Adrenal gland (tissue), 5 donors: ENCODE measurements at regions not wholly inside any gene's neighbourhood (a gene's known extent, or its start where the extent isn't known, plus 50 kb on each side); places are given as distances from the start of the nearest gene placed in this dataset.

Source experiments
- POLR2A ChIP-seq, 2 donors: fragments of 450-650 bp; IDR thresholded peaks; one replicate each; pipeline ENCODE4 v1.6.1; 2017; ENCODE audit warnings: antibody characterized with exemption in 2 of 2, mild to moderate bottlenecking in 2 of 2, moderate library complexity in 1 of 2
- TF ChIP-seq, protein P1 (sequence below), 6 experiments: fragments of 450-650 bp in 4 of 6; fragments of 200-600 bp in 2 of 6; sonication (generic) in 1 of 6; IDR thresholded peaks; 1 replicate in 5 of 6; 2 replicates in 1 of 6; pipeline versions ENCODE4 v1.5.1 to v1.8.0; 2016 to 2021; ENCODE audit warnings: antibody characterized with exemption in 6 of 6, mild to moderate bottlenecking in 2 of 6, moderate library complexity in 1 of 6
- donor health status: DM: no; HTN: no; CAD: no.

DNA sequence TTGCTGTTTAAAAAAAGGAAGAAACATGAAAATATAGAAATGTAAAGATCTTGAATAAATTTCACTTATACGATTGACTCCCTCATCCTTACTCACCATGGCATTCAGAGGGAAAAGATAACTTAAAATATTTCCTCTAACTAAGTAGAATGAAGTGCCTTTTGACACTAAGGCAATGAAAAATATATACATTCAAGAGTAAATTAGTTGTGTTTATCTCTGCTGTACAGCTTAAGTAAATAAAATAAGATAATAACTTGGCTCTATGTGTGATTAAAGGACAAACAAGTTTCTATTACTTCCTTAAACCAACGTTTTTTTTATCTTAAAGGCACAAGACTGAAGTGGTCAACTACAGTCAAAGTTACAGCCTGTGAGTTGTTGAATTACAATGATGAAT lies 142.3 kb upstream of the LRRTM4 start:
- TF ChIP-seq, protein P1, sequence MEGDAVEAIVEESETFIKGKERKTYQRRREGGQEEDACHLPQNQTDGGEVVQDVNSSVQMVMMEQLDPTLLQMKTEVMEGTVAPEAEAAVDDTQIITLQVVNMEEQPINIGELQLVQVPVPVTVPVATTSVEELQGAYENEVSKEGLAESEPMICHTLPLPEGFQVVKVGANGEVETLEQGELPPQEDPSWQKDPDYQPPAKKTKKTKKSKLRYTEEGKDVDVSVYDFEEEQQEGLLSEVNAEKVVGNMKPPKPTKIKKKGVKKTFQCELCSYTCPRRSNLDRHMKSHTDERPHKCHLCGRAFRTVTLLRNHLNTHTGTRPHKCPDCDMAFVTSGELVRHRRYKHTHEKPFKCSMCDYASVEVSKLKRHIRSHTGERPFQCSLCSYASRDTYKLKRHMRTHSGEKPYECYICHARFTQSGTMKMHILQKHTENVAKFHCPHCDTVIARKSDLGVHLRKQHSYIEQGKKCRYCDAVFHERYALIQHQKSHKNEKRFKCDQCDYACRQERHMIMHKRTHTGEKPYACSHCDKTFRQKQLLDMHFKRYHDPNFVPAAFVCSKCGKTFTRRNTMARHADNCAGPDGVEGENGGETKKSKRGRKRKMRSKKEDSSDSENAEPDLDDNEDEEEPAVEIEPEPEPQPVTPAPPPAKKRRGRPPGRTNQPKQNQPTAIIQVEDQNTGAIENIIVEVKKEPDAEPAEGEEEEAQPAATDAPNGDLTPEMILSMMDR (IDR thresholded peaks at IDR 0.05), result no peak
- no peak for TF ChIP-seq POLR2A (IDR thresholded peaks at IDR 0.05)
